Natural killer cell (primary cell): ENCODE measurements at regions not wholly inside any gene's neighbourhood (a gene's known extent, or its start where the extent isn't known, plus 50 kb on each side); places are given as distances from the start of the nearest gene placed in this dataset.

Source experiments
- ATAC-seq, 3 donors: fragments of 150-1000 bp in 2 of 3; fragments of 200-7000 bp in 1 of 3; cut with Tn5 transposase; 1 replicate in 1 of 3; 2 replicates in 2 of 3; pipeline ENCODE4 v1.10.0; 2021; ENCODE audit warnings: mild to moderate bottlenecking in 2 of 3, moderate library complexity in 2 of 3
- DNase-seq, 2 donors: peaks; one replicate each; pipeline versions ENCODE4 v3.0.0 to v3.0.0-alpha.2; 2013 to 2021; ENCODE audit warnings: mixed read lengths in 1 of 2
- H3K27ac ChIP-seq: one replicate; pipeline ENCODE4 v1.5.1; 2013; ENCODE audit warnings: mild to moderate bottlenecking, low read length
- H3K27me3 ChIP-seq: one replicate; pipeline ENCODE4 v1.6.1; 2013; ENCODE audit warnings: low read length; ENCODE audit not compliant: control insufficient read depth, insufficient read depth
- H3K36me3 ChIP-seq: one replicate; pipeline ENCODE4 v1.6.1; 2013; ENCODE audit warnings: low read length; ENCODE audit not compliant: control insufficient read depth, insufficient read depth
- H3K4me1 ChIP-seq: one replicate; pipeline ENCODE4 v1.6.1; 2013; ENCODE audit warnings: low read length; ENCODE audit not compliant: control insufficient read depth, insufficient read depth
- H3K4me3 ChIP-seq: one replicate; pipeline ENCODE4 v1.5.1; 2013; ENCODE audit warnings: low read length
- H3K9me3 ChIP-seq: one replicate; pipeline ENCODE4 v1.6.1; 2013; ENCODE audit warnings: low read length; ENCODE audit not compliant: control insufficient read depth, insufficient read depth
- H3K27ac Mint-ChIP-seq, 2 donors: one replicate each; pipeline ENCODE4 v1.8.0; 2022; ENCODE audit warnings: mild to moderate bottlenecking in 2 of 2, mixed read lengths in 2 of 2, moderate library complexity in 1 of 2
- H3K27me3 Mint-ChIP-seq, 2 donors: one replicate each; pipeline ENCODE4 v1.8.0; 2022; ENCODE audit warnings: low read depth in 2 of 2, mixed read lengths in 2 of 2
- H3K36me3 Mint-ChIP-seq: one replicate; pipeline ENCODE4 v1.8.0; 2022; ENCODE audit warnings: mixed read lengths
- H3K4me1 Mint-ChIP-seq, 2 donors: one replicate each; pipeline ENCODE4 v1.8.0; 2022; ENCODE audit warnings: mixed read lengths in 2 of 2
- H3K4me3 Mint-ChIP-seq: one replicate; pipeline ENCODE4 v1.8.0; 2022; ENCODE audit warnings: mild to moderate bottlenecking, moderate library complexity, mixed read lengths
- H3K9me3 Mint-ChIP-seq, 2 donors: one replicate each; pipeline ENCODE4 v1.8.0; 2022; ENCODE audit warnings: mixed read lengths in 2 of 2
- CTCF ChIP-seq: fragments of 200-600 bp; IDR thresholded peaks from one replicate; pipeline ENCODE4 v1.8.0; 2022; ENCODE audit warnings: antibody characterized with exemption
- WGBS: methylation state at CpG from one replicate; pipeline ENCODE4 v1.1.7; 2013; ENCODE audit warnings: missing lambda C conversion rate; ENCODE audit not compliant: insufficient coverage; 5-methylcytosine and 5-hydroxymethylcytosine counted together
- intact Hi-C: fragments of 100-400 bp; cut with micrococcal nuclease; formaldehyde crosslinking; loops from one replicate; pipeline ENCODE4 v1.14.2; 2022

- H3K27ac ChIP-seq, result no peak overlapping the region
- DNase-seq, result no peak
- H3K27me3 Mint-ChIP-seq, result no peaks in the 10 kb centered on the region
- H3K9me3 ChIP-seq, result no peaks in the 10 kb centered on the region
- H3K4me3 ChIP-seq, result no peak overlapping the region
- 90% methylated on average over 5 of the region's 5 CpGs for whole genome bisulfite sequencing
- intact Hi-C loops, result no loop called here
- no peaks in the 10 kb centered on the region for H3K36me3 Mint-ChIP-seq
- no peaks in the 10 kb centered on the region for H3K36me3 ChIP-seq
- H3K27me3 ChIP-seq, result no peaks in the 10 kb centered on the region
- H3K27ac Mint-ChIP-seq, result no peak overlapping the region
- no peak for TF ChIP-seq CTCF
- H3K4me3 Mint-ChIP-seq, result no peak overlapping the region
- H3K4me1 Mint-ChIP-seq, result no peaks in the 10 kb centered on the region
- H3K4me1 ChIP-seq, result no peaks in the 10 kb centered on the region
- ATAC-seq, result no peak
- H3K9me3 Mint-ChIP-seq, result no peaks in the 10 kb centered on the region
Observed at GRCh38 chr10:80949785-80950184, 412.1 kb downstream of the SH2D4B start.

GRCh38 chr10:80952436-80952835, 414.7 kb downstream of the SH2D4B start:
- DNase-seq (no peak), ATAC-seq (no peak)
- H3K27me3 ChIP-seq, result no peaks in the 10 kb centered on the region
- intact Hi-C loops, result no loop called here
- WGBS, result 79% methylated on average over 5 of the region's 7 CpGs
- no peak overlapping the region for H3K4me3 Mint-ChIP-seq
- H3K36me3 Mint-ChIP-seq, result no peaks in the 10 kb centered on the region
- no peaks in the 10 kb centered on the region for H3K27me3 Mint-ChIP-seq
- no peak overlapping the region for H3K4me3 ChIP-seq
- no peaks in the 10 kb centered on the region for H3K9me3 ChIP-seq
- H3K4me1 ChIP-seq, result no peaks in the 10 kb centered on the region
- H3K4me1 Mint-ChIP-seq, result no peaks in the 10 kb centered on the region
- H3K27ac ChIP-seq, result no peak overlapping the region
- H3K36me3 ChIP-seq, result no peaks in the 10 kb centered on the region
- H3K27ac Mint-ChIP-seq, result no peak overlapping the region
- H3K9me3 Mint-ChIP-seq, result no peaks in the 10 kb centered on the region
- TF ChIP-seq CTCF, result no peak

- no peaks in the 10 kb centered on the region for H3K36me3 ChIP-seq
- no peaks in the 10 kb centered on the region for H3K27me3 ChIP-seq
- Mint-ChIP-seq H3K27ac (no peak overlapping the region), H3K27me3 (peaks cover 0 to 3% of the 10 kb centered on the region in 2 donors), H3K4me3 (no peak overlapping the region), H3K4me1 (no peaks in the 10 kb centered on the region), H3K36me3 (no peaks in the 10 kb centered on the region), H3K9me3 (peaks cover 0 to 2% of the 10 kb centered on the region in 2 donors)
- ATAC-seq (no peak), DNase-seq (no peak)
- 90% methylated on average over 3 of the region's 4 CpGs for WGBS
- no peak overlapping the region for H3K4me3 ChIP-seq
- H3K4me1 ChIP-seq, result no peaks in the 10 kb centered on the region
- H3K27ac ChIP-seq, result no peak overlapping the region
- H3K9me3 ChIP-seq, result no peaks in the 10 kb centered on the region
- intact Hi-C loops, result no loop called here
- no peak for TF ChIP-seq CTCF
Observed at GRCh38 chr10:80957161-80957560, 419.5 kb downstream of the SH2D4B start.

GRCh38 chr10:80964179-80964578, 426.5 kb downstream of the SH2D4B start:
- H3K4me1 ChIP-seq, result no peaks in the 10 kb centered on the region
- Mint-ChIP-seq H3K4me1 (no peaks in the 10 kb centered on the region), H3K4me3 (no peak overlapping the region), H3K36me3 (no peaks in the 10 kb centered on the region), H3K9me3 (no peaks in the 10 kb centered on the region), H3K27ac (no peak overlapping the region), H3K27me3 (no peaks in the 10 kb centered on the region)
- DNase-seq (no peak), ATAC-seq (no peak)
- no peaks in the 10 kb centered on the region for H3K36me3 ChIP-seq
- H3K9me3 ChIP-seq, result no peaks in the 10 kb centered on the region
- intact Hi-C loops, result no loop called here
- no peak overlapping the region for H3K4me3 ChIP-seq
- TF ChIP-seq CTCF, result no peak
- 89% methylated on average over 1 of the region's 2 CpGs for WGBS
- H3K27ac ChIP-seq, result no peak overlapping the region
- no peaks in the 10 kb centered on the region for H3K27me3 ChIP-seq
